OCI-LY1 (cell line): ENCODE measurements at regions not wholly inside any gene's neighbourhood (a gene's known extent, or its start where the extent isn't known, plus 50 kb on each side); places are given as distances from the start of the nearest gene placed in this dataset.

Experiments
- H2AFZ ChIP-seq: fragments of 200-600 bp; sonication (generic), shearing (Covaris generic); 2 replicates; pipeline ENCODE4 v1.6.0; 2014; ENCODE audit warnings: antibody characterized with exemption, mild to moderate bottlenecking, low read length
- H3F3A ChIP-seq: fragments of 200-600 bp; sonication (generic), shearing (Covaris generic); 2 replicates; pipeline ENCODE4 v1.6.0; 2014; ENCODE audit warnings: mild to moderate bottlenecking, antibody characterized with exemption, low read length, moderate library complexity; ENCODE audit not compliant: insufficient read depth
- H3K27ac ChIP-seq: fragments of 200-600 bp; sonication (generic); 2 replicates; pipeline ENCODE4 v1.5.1; 2014; ENCODE audit warnings: low read length, mixed run types, mild to moderate bottlenecking, low read depth; ENCODE audit not compliant: poor library complexity, severe bottlenecking
- H3K27me3 ChIP-seq: fragments of 200-600 bp; sonication (generic); 2 replicates; pipeline ENCODE4 v1.6.0; 2014; ENCODE audit warnings: antibody characterized with exemption, mild to moderate bottlenecking, low read length, moderate library complexity; ENCODE audit not compliant: insufficient read depth
- H3K36me3 ChIP-seq: fragments of 200-600 bp; sonication (generic); 2 replicates; pipeline ENCODE4 v1.6.1; 2014; ENCODE audit warnings: mild to moderate bottlenecking, antibody characterized with exemption, low read length, moderate library complexity, mixed read lengths; ENCODE audit not compliant: insufficient read depth
- H3K4me1 ChIP-seq: fragments of 200-600 bp; sonication (generic); 2 replicates; pipeline ENCODE4 v1.5.1; 2014; ENCODE audit warnings: mild to moderate bottlenecking, low read length, moderate library complexity; ENCODE audit not compliant: insufficient read depth, severe bottlenecking
- H3K4me2 ChIP-seq: fragments of 200-600 bp; sonication (generic), shearing (Covaris generic); 2 replicates; pipeline ENCODE4 v1.6.1; 2014; ENCODE audit warnings: low read length
- H3K4me3 ChIP-seq: fragments of 200-600 bp; sonication (generic); 2 replicates; pipeline ENCODE4 v1.5.1; 2014; ENCODE audit warnings: low read length, low read depth, mild to moderate bottlenecking, mixed read lengths; ENCODE audit not compliant: poor library complexity, severe bottlenecking
- H3K79me2 ChIP-seq: fragments of 200-600 bp; shearing (Covaris generic); 2 replicates; pipeline ENCODE4 v1.6.1; 2016; ENCODE audit warnings: mixed run types, low read length, mixed read lengths; ENCODE audit not compliant: insufficient read depth
- H3K9ac ChIP-seq: fragments of 200-600 bp; sonication (generic), shearing (Covaris generic); 2 replicates; pipeline ENCODE4 v1.6.1; 2014; ENCODE audit warnings: mild to moderate bottlenecking, low read length, mixed read lengths
- H3K9me2 ChIP-seq: fragments of 200-600 bp; sonication (generic), shearing (Covaris generic); 2 replicates; pipeline ENCODE4 v1.6.1; 2014; ENCODE audit warnings: low read depth, mild to moderate bottlenecking, low read length, mixed read lengths
- H3K9me3 ChIP-seq: fragments of 200-600 bp; shearing (Covaris generic); 2 replicates; pipeline ENCODE4 v1.6.1; 2014; ENCODE audit warnings: low read length, mixed read lengths
- H4K20me1 ChIP-seq: fragments of 200-600 bp; sonication (generic), shearing (Covaris generic); 2 replicates; pipeline ENCODE4 v1.6.0; 2016; ENCODE audit warnings: mild to moderate bottlenecking, low read length; ENCODE audit not compliant: insufficient read depth
- EZH2 ChIP-seq: fragments of 200-600 bp; sonication (generic), shearing (Covaris generic); IDR thresholded peaks from 2 replicates; pipeline ENCODE4 v1.8.0; 2017; ENCODE audit warnings: borderline replicate concordance, mixed run types, mild to moderate bottlenecking, antibody characterized with exemption, low read length, moderate library complexity, mixed read lengths
- TF ChIP-seq, protein P1 (sequence below): fragments of 200-600 bp; sonication (generic), shearing (Covaris generic); IDR thresholded peaks from 2 replicates; pipeline ENCODE4 v1.5.1; 2017; ENCODE audit warnings: mild to moderate bottlenecking, antibody characterized with exemption, low read length, moderate library complexity, mixed read lengths

DNA sequence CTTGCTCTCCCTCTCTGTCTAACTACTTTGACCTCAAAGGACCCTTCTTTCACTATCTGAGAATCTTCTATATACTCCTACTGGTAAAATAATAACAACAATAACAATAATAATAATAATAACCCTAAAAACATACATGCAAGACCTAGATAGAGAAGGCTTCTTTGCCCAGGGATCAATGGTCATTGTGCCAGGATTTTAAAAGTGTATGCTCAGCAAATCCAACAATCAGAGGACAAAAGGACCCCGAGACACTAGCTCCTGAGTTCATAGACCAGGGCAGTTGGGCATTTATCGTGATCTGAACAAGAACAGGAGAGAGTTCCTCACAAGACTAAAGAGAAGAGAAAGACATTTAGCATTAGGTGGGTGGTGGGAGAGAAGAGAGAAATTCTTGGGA lies 358.5 kb downstream of the DAD1 start:
- Histone ChIP-seq H3K36me3 (no peaks in the 10 kb centered on the region), H2AFZ (no peak overlapping the region), H3K27ac (no peak overlapping the region), H3K79me2 (no peaks in the 10 kb centered on the region), H3K9me3 (no peaks in the 10 kb centered on the region), H3K4me2 (no peak overlapping the region), H3K9me2 (no peaks in the 10 kb centered on the region), H3K4me1 (peaks cover 10% of the 10 kb centered on the region), H4K20me1 (no peaks in the 10 kb centered on the region), H3K27me3 (no peaks in the 10 kb centered on the region), H3K9ac (no peak overlapping the region), H3F3A (no peaks in the 10 kb centered on the region), H3K4me3 (no peak overlapping the region)
- TF ChIP-seq, protein P1, sequence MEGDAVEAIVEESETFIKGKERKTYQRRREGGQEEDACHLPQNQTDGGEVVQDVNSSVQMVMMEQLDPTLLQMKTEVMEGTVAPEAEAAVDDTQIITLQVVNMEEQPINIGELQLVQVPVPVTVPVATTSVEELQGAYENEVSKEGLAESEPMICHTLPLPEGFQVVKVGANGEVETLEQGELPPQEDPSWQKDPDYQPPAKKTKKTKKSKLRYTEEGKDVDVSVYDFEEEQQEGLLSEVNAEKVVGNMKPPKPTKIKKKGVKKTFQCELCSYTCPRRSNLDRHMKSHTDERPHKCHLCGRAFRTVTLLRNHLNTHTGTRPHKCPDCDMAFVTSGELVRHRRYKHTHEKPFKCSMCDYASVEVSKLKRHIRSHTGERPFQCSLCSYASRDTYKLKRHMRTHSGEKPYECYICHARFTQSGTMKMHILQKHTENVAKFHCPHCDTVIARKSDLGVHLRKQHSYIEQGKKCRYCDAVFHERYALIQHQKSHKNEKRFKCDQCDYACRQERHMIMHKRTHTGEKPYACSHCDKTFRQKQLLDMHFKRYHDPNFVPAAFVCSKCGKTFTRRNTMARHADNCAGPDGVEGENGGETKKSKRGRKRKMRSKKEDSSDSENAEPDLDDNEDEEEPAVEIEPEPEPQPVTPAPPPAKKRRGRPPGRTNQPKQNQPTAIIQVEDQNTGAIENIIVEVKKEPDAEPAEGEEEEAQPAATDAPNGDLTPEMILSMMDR, result no peak
- TF ChIP-seq EZH2, result no peak

GRCh38 chr14:22227084-22227483 lies 361.9 kb downstream of the DAD1 start:
- Histone ChIP-seq H3K27me3 (no peaks in the 10 kb centered on the region; the same call in 1 of the 2 replicates), H3K4me1 (peaks cover 10% of the 10 kb centered on the region), H2AFZ (no peak overlapping the region), H3F3A (no peaks in the 10 kb centered on the region), H3K36me3 (no peaks in the 10 kb centered on the region), H3K9me2 (no peaks in the 10 kb centered on the region), H3K27ac (no peak overlapping the region), H3K9ac (no peak overlapping the region; the same call in 1 of the 2 replicates), H3K9me3 (no peaks in the 10 kb centered on the region), H3K79me2 (no peaks in the 10 kb centered on the region), H3K4me3 (no peak overlapping the region), H4K20me1 (no peaks in the 10 kb centered on the region), H3K4me2 (no peak overlapping the region)
- no peak for TF ChIP-seq EZH2
- TF ChIP-seq, protein P1, result no peak

DNA sequence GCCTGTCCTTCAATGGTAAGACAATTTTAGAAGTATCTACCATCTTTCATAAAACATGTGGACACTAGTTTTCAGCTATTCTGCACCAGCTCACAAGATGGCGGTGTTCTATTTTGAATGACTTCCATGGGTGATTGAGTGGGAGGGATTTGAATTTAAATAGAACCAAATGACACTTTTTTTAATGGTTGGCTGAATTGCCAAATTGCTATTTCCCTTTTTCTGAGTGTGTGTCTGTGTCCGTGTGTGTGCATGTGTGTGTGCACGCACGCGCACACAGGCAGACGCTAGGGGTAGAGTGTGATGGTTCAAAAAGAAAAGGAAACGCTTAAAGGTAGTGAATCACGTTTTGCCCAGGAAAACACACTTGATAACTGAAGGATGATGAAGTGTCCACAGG lies 362.6 kb downstream of the DAD1 start:
- no peak overlapping the region for H3K27ac ChIP-seq
- no peak overlapping the region for H2AFZ ChIP-seq
- no peaks in the 10 kb centered on the region for H3F3A ChIP-seq
- peak overlapping the region; percentile 13; the same call in 1 of the 2 replicates for H3K4me2 ChIP-seq
- no peaks in the 10 kb centered on the region; the same call in 1 of the 2 replicates for H3K27me3 ChIP-seq
- H3K4me3 ChIP-seq, result peak overlapping the region; percentile 23
- H4K20me1 ChIP-seq, result no peaks in the 10 kb centered on the region
- no peak for TF ChIP-seq EZH2
- TF ChIP-seq, protein P1, result peak; percentile 46; the same call in 1 of the 2 replicates
- H3K9ac ChIP-seq, result no peak overlapping the region; the same call in 1 of the 2 replicates
- H3K36me3 ChIP-seq, result no peaks in the 10 kb centered on the region
- no peaks in the 10 kb centered on the region for H3K9me2 ChIP-seq
- H3K9me3 ChIP-seq, result no peaks in the 10 kb centered on the region
- no peaks in the 10 kb centered on the region for H3K79me2 ChIP-seq
- H3K4me1 ChIP-seq, result peaks cover 10% of the 10 kb centered on the region
